Glutamatergic neuron (in vitro differentiated cells): ENCODE measurements at regions not wholly inside any gene's neighbourhood (a gene's known extent, or its start where the extent isn't known, plus 50 kb on each side); places are given as distances from the start of the nearest gene placed in this dataset.
"Not testable (repeated sequence)": the region's sequence is repeated elsewhere in the genome, so short reads cannot be mapped to it uniquely, and the experiment has no call there.

Experiments
- DNase-seq: peaks from one replicate; pipeline ENCODE4 v3.0.0; 2022
- H3K27ac Mint-ChIP-seq: one replicate; pipeline ENCODE4 v1.8.0; 2020; ENCODE audit warnings: mild to moderate bottlenecking, mixed read lengths, inconsistent platforms; ENCODE audit not compliant: unreplicated experiment
- H3K27me3 Mint-ChIP-seq: one replicate; pipeline ENCODE4 v1.8.0; 2020; ENCODE audit warnings: mild to moderate bottlenecking, moderate library complexity, mixed read lengths, inconsistent platforms; ENCODE audit not compliant: unreplicated experiment
- H3K36me3 Mint-ChIP-seq: one replicate; pipeline ENCODE4 v1.8.0; 2020; ENCODE audit warnings: mild to moderate bottlenecking, mixed read lengths, inconsistent platforms; ENCODE audit not compliant: unreplicated experiment
- H3K4me1 Mint-ChIP-seq: one replicate; pipeline ENCODE4 v1.8.0; 2020; ENCODE audit warnings: mild to moderate bottlenecking, low read depth, mixed read lengths, inconsistent platforms; ENCODE audit not compliant: unreplicated experiment
- H3K4me3 Mint-ChIP-seq: one replicate; pipeline ENCODE4 v1.8.0; 2020; ENCODE audit warnings: mild to moderate bottlenecking, mixed read lengths, inconsistent platforms; ENCODE audit not compliant: unreplicated experiment
- H3K9me3 Mint-ChIP-seq: one replicate; pipeline ENCODE4 v1.8.0; 2020; ENCODE audit warnings: mild to moderate bottlenecking, moderate library complexity, mixed read lengths, inconsistent platforms; ENCODE audit not compliant: unreplicated experiment
- TF ChIP-seq, protein P1 (sequence below): fragments of 200-600 bp; sonication (generic); IDR thresholded peaks from one replicate; pipeline ENCODE4 v1.5.0; 2021; ENCODE audit not compliant: partially characterized antibody, unreplicated experiment

DNA sequence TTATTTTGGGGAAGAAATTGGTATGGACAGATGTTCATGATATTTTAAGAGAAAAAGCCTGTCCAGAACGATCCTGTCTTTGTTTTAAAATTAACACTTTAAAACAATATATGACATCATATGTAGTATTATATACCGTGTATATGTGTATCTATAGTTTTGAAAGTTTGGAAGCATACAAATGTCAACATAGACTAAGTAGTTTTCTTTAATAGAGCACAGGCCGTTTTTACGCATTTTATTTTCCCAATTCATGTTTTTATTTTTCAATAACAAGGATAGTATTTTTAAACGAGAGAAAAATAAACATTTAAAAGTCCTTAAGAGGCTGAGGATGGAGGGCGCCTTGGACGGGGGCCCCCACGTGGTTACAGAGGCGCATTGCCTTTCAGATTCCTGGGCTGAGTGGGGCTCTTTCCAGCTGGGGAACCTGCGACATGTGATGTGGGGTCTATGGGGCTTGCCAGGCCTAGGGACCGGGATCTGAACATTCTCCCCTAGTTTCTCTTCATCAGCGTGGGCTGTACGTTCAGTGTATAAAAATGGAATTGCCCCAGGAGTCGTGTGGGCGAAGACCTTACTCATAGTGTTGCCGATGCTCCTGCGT lies 127.8 kb upstream of the ZNF746 start:
- DNase-seq: peak; percentile 64
- TF ChIP-seq, protein P1, sequence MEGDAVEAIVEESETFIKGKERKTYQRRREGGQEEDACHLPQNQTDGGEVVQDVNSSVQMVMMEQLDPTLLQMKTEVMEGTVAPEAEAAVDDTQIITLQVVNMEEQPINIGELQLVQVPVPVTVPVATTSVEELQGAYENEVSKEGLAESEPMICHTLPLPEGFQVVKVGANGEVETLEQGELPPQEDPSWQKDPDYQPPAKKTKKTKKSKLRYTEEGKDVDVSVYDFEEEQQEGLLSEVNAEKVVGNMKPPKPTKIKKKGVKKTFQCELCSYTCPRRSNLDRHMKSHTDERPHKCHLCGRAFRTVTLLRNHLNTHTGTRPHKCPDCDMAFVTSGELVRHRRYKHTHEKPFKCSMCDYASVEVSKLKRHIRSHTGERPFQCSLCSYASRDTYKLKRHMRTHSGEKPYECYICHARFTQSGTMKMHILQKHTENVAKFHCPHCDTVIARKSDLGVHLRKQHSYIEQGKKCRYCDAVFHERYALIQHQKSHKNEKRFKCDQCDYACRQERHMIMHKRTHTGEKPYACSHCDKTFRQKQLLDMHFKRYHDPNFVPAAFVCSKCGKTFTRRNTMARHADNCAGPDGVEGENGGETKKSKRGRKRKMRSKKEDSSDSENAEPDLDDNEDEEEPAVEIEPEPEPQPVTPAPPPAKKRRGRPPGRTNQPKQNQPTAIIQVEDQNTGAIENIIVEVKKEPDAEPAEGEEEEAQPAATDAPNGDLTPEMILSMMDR: no peak
- H3K4me3 Mint-ChIP-seq: peak overlapping the region; percentile 74
- peaks cover 7% of the 10 kb centered on the region for H3K4me1 Mint-ChIP-seq
- peaks cover 1% of the 10 kb centered on the region for H3K9me3 Mint-ChIP-seq
- peaks cover 6% of the 10 kb centered on the region for H3K27me3 Mint-ChIP-seq
- no peak overlapping the region for H3K27ac Mint-ChIP-seq
- no peaks in the 10 kb centered on the region for H3K36me3 Mint-ChIP-seq

DNA sequence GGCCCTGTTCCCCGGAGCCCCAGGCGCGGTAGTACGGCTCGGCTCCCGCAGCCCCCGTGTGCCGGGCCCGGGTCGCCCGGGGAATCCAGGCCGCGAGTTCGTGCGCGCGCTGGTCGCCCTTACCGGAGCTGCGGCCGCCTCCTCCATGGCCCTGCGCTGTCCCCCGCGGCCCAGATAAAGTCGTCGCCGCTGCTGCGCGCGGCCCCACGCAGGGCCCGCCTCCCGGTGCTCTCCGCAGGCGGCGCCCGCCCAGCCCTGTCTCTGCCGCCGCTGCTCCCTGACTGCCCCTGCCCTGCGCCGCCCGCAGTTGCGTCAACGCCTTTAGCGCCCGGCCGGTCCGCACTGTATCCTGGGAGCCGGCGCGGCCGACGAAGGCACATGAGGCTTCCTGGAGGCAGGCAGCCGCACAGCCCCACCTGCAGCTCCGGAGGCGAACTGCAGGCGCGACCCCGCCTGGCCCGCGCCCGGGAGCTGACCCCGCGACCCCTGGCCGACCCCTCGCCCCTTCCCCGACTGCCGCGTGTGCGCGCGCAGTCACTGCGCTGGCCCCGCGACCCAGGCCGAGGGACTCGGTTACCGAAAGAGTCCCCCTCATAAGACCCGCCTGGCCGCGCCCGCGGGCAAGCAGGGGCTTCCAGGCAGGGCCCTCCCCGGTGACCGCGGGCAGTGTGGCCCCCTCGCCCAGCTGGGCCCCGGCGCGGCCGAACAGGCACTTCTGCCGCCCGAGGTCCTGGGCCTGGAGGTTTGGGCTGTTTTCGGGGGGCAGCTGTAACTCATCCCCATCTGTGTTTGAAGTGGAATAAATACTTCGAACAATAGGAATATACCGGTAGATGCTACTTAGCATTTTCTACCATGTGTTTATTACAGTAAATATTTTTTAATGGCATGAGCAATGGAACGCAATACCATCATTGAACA lies 127.1 kb upstream of the ZNF746 start:
- TF ChIP-seq, protein P1: peak; percentile 92
- peaks cover 6% of the 10 kb centered on the region for H3K27me3 Mint-ChIP-seq
- H3K27ac Mint-ChIP-seq: no peak overlapping the region
- H3K9me3 Mint-ChIP-seq: peaks cover 1% of the 10 kb centered on the region
- H3K36me3 Mint-ChIP-seq: peaks cover under 1% of the 10 kb centered on the region
- peak; percentile 96 for DNase-seq
- peaks cover 7% of the 10 kb centered on the region for H3K4me1 Mint-ChIP-seq
- peak overlapping the region; percentile 86 for H3K4me3 Mint-ChIP-seq

DNA sequence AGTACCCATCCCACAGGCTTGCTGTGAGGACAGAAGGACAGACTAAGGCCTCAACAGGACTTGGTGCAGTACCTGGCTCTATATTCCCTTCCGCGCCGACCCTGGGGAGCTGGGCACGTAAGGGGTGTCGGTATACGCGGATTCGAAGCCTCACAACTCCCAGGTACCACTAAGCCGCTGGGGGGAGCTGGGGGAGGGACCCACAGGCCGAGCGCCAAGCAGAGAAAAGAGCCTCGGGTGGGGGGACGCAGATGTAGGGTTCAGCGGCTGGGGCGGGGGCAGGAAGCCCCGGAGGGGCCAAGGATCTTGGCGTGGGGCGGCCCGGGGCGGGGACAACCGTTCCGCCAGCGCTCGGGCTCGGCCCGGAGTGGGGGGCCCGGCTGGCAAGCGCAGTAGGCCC lies 126.4 kb upstream of the ZNF746 start:
- H3K27ac Mint-ChIP-seq: peak overlapping the region; percentile 56
- H3K36me3 Mint-ChIP-seq: peaks cover 4% of the 10 kb centered on the region
- H3K27me3 Mint-ChIP-seq: peaks cover 6% of the 10 kb centered on the region
- H3K4me1 Mint-ChIP-seq: peaks cover 7% of the 10 kb centered on the region
- peak; percentile 30 for DNase-seq
- H3K4me3 Mint-ChIP-seq: peak overlapping the region; percentile 95
- peaks cover 1% of the 10 kb centered on the region for H3K9me3 Mint-ChIP-seq
- TF ChIP-seq, protein P1: no peak

DNA sequence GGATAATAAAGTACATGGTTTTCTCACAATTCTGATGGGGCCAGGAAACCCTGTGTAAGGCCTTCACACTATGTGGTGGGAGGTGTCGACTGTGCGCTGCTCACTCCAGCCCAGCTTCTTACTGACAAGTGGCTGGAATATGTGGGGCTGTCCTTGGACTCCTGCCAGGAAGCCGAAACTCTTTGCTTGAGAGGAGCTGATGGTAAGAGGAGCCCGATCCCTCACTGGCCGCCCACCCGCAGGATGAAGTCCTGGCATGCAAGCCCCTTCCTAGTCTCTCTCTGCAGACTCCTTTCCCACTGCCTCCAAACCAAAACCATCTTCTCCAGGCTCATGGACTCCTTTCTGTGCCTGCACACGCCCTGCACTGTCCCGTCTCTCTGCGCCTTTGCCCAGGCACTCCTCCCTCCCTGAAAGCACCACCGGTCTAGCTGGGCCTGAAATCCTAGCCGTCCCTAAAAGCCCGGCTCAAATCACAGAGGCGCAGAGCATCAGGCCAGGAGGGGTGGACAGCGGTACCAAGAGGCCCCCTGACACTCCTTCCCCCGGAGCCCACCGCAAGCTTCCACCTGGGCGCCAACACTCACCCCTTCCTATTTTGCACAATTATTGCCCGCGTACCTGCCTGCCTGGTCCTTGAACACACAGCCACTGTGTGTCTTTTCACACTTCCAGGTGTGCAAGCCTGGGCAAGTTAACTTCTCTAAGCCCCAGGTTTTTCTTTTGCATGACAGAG lies 125.8 kb upstream of the ZNF746 start:
- peak overlapping the region; percentile 56 for H3K27ac Mint-ChIP-seq
- DNase-seq, H3K9me3 Mint-ChIP-seq, H3K27me3 Mint-ChIP-seq, H3K4me1 Mint-ChIP-seq, H3K36me3 Mint-ChIP-seq: not testable (repeated sequence)
- H3K4me3 Mint-ChIP-seq: peak overlapping the region; percentile 95

DNA sequence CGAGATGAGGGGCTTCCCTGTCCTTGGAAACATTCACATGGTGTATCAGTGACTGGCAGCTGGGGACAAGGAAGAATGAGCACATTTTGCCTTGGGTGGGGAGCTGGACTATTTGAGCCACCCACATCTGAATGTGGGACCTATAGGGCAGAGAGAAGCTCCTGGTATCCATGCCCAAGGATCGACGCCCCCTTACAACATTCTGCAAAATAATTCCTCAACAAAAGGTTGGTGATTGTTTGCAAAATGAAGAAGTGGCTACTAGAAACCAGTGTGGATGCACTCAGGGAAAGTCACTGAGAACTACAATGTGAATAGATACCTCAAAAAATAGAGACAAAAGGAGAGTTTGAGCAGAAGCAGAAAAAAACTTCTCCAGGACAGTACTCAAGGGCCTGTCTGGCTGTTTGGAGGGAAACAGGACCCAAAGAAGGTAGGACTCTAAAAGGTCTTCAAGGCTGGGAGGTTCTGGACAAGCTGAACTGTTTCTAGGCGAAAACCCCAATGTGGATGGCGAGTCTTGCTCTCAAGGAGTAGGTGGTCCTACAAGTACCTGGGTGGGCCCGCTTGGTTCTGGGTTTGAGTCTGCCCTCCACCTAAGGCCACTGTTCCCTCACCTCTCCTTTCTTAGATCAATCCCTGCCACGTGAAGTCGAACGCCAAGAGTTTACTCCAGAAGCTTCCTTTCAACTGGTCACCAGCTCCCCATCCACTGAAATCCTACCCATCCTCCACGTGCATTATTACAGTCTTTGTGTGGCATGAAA lies 125.0 kb upstream of the ZNF746 start:
- Mint-ChIP-seq H3K27me3 (peaks cover 4% of the 10 kb centered on the region), H3K36me3 (peaks cover 4% of the 10 kb centered on the region), H3K9me3 (peaks cover 1% of the 10 kb centered on the region), H3K4me3 (peak overlapping the region; percentile 47), H3K4me1 (peaks cover 7% of the 10 kb centered on the region), H3K27ac (no peak overlapping the region)
- TF ChIP-seq, protein P1: no peak
- DNase-seq: no peak
